Umbilical cord (tissue), 1 donor: ENCODE measurements at regions not wholly inside any gene's neighbourhood (a gene's known extent, or its start where the extent isn't known, plus 50 kb on each side); places are given as distances from the start of the nearest gene placed in this dataset.

Experiments
- DNase-seq: peaks from one replicate; pipeline ENCODE4 v3.0.0-alpha.2; 2015; ENCODE audit warnings: low spot score

DNA sequence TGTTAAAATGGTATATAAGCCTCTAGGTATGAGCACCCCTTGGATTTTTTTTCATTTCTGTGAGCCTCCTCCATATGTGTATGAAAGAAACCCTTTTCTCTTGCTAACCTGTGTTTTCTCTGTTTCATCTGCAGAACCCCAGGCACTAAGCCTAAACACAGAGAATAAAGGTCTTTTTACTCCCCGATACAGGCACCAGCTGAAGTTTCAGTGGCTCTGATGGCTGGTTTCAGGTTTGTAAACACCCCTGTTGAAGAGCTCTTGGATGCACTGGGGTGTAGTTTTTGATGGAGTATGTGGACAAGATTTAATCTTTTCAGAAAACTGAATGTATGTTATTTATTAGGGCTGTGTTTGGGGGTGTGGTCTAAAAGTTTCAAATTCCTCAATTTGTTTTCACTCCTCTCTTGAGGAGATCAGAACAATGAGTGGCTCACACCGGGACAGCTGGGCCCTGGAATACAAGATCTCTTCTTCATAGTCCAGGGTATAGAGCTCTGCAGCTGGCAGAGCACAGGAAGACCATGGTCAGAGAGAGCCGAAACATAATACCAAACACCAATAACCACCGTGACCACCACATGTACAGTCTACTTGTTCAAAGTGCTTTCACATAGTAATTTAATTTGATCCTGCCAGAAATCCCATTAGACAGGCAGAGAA is 50.2 kb upstream of the VTCN1 start:
- DNase-seq, result no peak
